AG04450 (cell line): ENCODE measurements at regions not wholly inside any gene's neighbourhood (a gene's known extent, or its start where the extent isn't known, plus 50 kb on each side); places are given as distances from the start of the nearest gene placed in this dataset.

Experiments
- CTCF ChIA-PET: fragments of 300-600, 350-600 bp; formaldehyde crosslinking; extraction: SDS; loops from one replicate; lab custom pipeline; 2022; ENCODE audit warnings: antibody characterized with exemption, inconsistent platforms; lab: Charles Lee
- POLR2A ChIA-PET: fragments of 350-600 bp; formaldehyde crosslinking; extraction: SDS; loops from one replicate; lab custom pipeline; 2021; ENCODE audit warnings: antibody characterized with exemption, inconsistent platforms; lab: Yijun Ruan, JAX
- DNase-seq: peaks from one replicate; pipeline ENCODE4 v3.0.0-alpha.2; 2011; ENCODE audit warnings: low read depth, low spot score
- H3K27ac ChIP-seq: one replicate; pipeline ENCODE4 v1.5.1; 2012; ENCODE audit warnings: low read depth, low read length, control low read depth
- H3K27me3 ChIP-seq: one replicate; pipeline ENCODE4 v1.6.0; 2012; ENCODE audit warnings: low read length; ENCODE audit not compliant: control insufficient read depth, insufficient read depth
- H3K4me3 ChIP-seq: 2 replicates; pipeline ENCODE4 v1.5.1; 2011; ENCODE audit warnings: mild to moderate bottlenecking, low read depth, low read length, control low read depth
- H3K9me3 ChIP-seq: 2 replicates; pipeline ENCODE4 v1.5.1; 2012; ENCODE audit warnings: low read length; ENCODE audit not compliant: control insufficient read depth, insufficient read depth
- TF ChIP-seq, protein P1 (sequence below): IDR thresholded peaks from 2 replicates; pipeline ENCODE4 v1.5.1; 2011; ENCODE audit warnings: low read depth, low read length, control low read depth, inconsistent platforms

DNA sequence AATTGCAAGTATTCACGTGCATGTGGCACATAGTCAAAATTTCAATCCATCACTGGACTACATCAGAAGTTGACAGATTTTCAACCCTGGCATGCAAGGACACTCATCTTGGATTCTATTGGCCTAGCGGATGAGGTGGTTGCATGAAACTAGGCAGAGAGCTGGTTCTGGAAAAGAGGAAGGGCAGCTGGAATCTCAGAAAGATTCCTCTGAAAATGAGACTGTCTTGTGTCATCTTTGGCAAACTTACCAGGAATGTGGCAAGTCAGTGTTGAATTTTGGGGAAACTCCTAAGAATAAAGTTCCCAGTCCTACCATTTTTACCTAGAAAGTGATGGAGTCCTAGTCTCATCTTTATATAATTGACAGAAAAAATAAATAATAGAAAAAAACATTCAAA, 384.3 kb upstream of the NR2F2 start:
- Histone ChIP-seq H3K9me3 (no peaks in the 10 kb centered on the region), H3K27me3 (no peaks in the 10 kb centered on the region), H3K27ac (no peak overlapping the region), H3K4me3 (no peak overlapping the region)
- DNase-seq = no peak
- TF ChIP-seq, protein P1, sequence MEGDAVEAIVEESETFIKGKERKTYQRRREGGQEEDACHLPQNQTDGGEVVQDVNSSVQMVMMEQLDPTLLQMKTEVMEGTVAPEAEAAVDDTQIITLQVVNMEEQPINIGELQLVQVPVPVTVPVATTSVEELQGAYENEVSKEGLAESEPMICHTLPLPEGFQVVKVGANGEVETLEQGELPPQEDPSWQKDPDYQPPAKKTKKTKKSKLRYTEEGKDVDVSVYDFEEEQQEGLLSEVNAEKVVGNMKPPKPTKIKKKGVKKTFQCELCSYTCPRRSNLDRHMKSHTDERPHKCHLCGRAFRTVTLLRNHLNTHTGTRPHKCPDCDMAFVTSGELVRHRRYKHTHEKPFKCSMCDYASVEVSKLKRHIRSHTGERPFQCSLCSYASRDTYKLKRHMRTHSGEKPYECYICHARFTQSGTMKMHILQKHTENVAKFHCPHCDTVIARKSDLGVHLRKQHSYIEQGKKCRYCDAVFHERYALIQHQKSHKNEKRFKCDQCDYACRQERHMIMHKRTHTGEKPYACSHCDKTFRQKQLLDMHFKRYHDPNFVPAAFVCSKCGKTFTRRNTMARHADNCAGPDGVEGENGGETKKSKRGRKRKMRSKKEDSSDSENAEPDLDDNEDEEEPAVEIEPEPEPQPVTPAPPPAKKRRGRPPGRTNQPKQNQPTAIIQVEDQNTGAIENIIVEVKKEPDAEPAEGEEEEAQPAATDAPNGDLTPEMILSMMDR = no peak
- POLR2A ChIA-PET = no interaction called here
- CTCF ChIA-PET = no interaction called here

DNA sequence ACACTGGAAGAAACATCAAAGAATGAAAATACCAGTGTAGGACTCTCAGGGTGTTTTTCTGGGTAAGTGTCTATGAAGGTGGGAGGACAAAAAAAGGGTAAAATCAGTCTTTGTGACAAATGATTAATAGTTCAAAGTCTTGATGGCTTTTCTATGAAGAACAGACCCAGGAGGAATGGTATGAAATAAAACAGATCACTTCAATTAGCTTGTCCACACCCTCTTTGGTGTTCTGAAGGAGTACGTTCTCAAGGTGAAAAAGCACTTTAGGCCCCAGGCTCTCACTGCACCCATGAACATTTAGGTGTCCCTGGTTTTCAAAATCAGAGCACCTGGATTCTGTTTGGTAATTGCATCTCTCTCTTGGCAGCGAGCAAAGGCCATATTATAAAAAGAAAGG, 383.6 kb upstream of the NR2F2 start:
- Histone ChIP-seq H3K27me3 (no peaks in the 10 kb centered on the region), H3K27ac (no peak overlapping the region), H3K4me3 (no peak overlapping the region), H3K9me3 (no peaks in the 10 kb centered on the region)
- POLR2A ChIA-PET = no interaction called here
- CTCF ChIA-PET = interaction anchor here (0.7 kb wide), 1 partner anchor 551 kb away, joined by 4 read pairs; no protein-coding TSS in a partner anchor
- DNase-seq = no peak
- TF ChIP-seq, protein P1 = no peak

DNA sequence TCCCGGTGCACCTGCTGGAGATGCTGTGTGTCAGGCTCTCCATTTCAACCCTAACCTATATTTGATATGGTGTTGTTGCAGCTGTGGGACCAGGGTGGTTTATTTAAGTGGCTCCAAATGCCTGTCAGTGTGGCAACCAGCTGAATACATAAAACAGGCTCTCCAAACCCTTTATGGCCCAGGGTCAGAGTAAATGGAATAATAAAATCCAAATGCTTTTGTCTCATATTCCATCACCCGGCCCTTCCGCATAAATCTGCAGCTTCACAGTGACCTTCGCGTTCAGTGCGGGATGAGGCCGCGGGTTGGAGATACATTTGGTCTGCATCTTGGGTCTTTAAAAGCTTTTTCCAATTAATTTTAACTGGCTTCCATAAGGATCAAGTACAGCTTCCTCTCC, 382.1 kb upstream of the NR2F2 start:
- ChIA-PET POLR2A (no interaction called here), CTCF (interaction anchor here (1.4 kb wide), 1 partner anchor 379 kb away, joined by 4 read pairs; no protein-coding TSS in a partner anchor)
- Histone ChIP-seq H3K27ac (no peak overlapping the region), H3K9me3 (no peaks in the 10 kb centered on the region), H3K27me3 (no peaks in the 10 kb centered on the region), H3K4me3 (no peak overlapping the region)
- DNase-seq = no peak
- TF ChIP-seq, protein P1 = no peak

DNA sequence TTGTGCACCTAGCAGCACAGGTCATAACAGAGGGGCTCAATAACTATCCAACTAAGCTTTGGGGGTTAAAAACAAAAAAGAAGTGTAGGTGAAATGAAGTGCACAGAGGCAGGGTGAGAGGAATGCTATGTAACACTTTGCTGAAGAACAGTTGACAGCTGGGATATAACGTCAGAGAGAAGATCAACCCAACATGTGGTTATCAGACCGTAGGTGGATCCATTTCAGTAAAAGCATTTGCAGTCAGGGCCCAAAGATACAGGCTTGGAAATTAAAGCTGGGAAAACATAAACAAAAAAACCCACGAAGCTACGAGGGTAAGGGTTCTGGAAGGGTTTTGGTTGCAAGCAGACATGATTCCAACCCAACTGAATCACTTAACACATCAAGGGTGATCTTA, 377.5 kb upstream of the NR2F2 start:
- no peaks in the 10 kb centered on the region for H3K9me3 ChIP-seq
- no peak overlapping the region for H3K27ac ChIP-seq
- no peaks in the 10 kb centered on the region for H3K27me3 ChIP-seq
- no peak for DNase-seq
- TF ChIP-seq, protein P1 = no peak
- H3K4me3 ChIP-seq = no peak overlapping the region
- ChIA-PET CTCF (no interaction called here), POLR2A (no interaction called here)

DNA sequence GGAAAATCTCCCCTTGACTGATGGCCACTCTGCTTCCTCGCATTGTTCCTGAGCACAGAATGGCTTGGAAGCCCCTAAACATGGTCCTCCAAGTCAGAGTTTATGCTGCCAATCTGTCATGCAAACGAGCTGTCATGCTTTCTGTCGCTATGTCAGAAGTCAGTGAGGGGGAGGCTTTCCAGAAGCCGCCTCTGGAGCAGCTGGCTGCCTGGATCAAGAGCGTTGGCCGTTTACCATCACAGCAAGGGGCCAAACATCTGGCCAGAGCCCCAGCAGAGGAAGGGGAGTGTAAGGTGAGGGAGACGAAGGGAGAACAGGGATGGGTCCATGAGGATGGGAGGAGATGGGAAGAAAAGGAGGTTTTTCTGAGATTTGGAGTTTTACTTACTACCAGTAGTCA, 372.6 kb upstream of the NR2F2 start:
- Histone ChIP-seq H3K27ac (no peak overlapping the region), H3K9me3 (no peaks in the 10 kb centered on the region; the same call in 1 of the 2 replicates), H3K4me3 (no peak overlapping the region), H3K27me3 (no peaks in the 10 kb centered on the region)
- DNase-seq = no peak
- ChIA-PET CTCF (no interaction called here), POLR2A (no interaction called here)
- TF ChIP-seq, protein P1 = no peak
